ENCODE measurements at regions not wholly inside any gene's neighbourhood (a gene's known extent, or its start where the extent isn't known, plus 50 kb on each side); places are given as distances from the start of the nearest gene placed in this dataset.

DNA sequence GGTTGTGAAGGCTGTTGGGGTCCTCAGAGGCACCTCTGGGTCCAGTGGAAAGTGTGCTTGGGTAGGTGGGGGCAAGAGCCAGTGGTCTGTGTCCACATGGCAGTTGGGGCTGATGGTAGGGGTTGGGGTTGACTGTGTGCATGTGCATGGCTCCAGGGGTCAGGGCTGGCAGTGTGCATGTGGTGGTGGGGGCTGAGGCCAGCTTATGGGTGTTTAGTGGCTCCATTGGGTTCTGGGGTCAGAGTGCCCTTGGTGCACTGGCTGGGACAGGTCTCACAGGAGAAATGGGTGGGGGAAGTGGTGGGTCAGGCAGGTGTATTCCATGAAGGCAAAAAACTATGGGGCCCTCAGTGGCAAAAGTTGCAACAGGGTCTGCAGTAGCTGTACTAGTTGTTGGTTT, 97.9 kb downstream of the EDEM1 start:
- H3K4me3 ChIP-seq (ENCODE audit: insufficient read depth, low read length, poor library complexity, severe bottlenecking) = no peak overlapping the region
- no peak overlapping the region for H2AFZ ChIP-seq (ENCODE audit: low read depth, low read length, severe bottlenecking)
- H3K9ac ChIP-seq (ENCODE audit: low read length) = no peak overlapping the region
- H3F3A ChIP-seq (ENCODE audit: insufficient read depth) = no peaks in the 10 kb centered on the region
- no peak overlapping the region for H3K27ac ChIP-seq (ENCODE audit: low read depth, low read length)
- no peak for TF ChIP-seq CTCF (IDR thresholded peaks at IDR 0.05; ENCODE audit: insufficient read depth, low read length, poor library complexity, severe bottlenecking)
- TF ChIP-seq EZH2phosphoT487 (conservative IDR thresholded peaks at IDR 0.05; ENCODE audit: low read length) = no peak
- no peak overlapping the region for H3K4me2 ChIP-seq (ENCODE audit: low read depth, low read length, poor library complexity, severe bottlenecking)
- no peaks in the 10 kb centered on the region for H3K27me3 ChIP-seq (ENCODE audit: low read length)
- H4K20me1 ChIP-seq (ENCODE audit: low read depth, low read length) = no peaks in the 10 kb centered on the region
- H3K36me3 ChIP-seq (ENCODE audit: low read length) = no peaks in the 10 kb centered on the region
- no peaks in the 10 kb centered on the region for H3K9me2 ChIP-seq (replicated peaks; ENCODE audit: insufficient read depth, low read length)
- no peaks in the 10 kb centered on the region for H3K79me2 ChIP-seq (ENCODE audit: insufficient read depth, low read length)
- no peaks in the 10 kb centered on the region for H3K9me3 ChIP-seq (ENCODE audit: insufficient read depth, low read length)

GRCh38 chr3:5290915-5291314, 103.4 kb downstream of the EDEM1 start:
- no peaks in the 10 kb centered on the region for H3K27me3 ChIP-seq (ENCODE audit: low read length)
- no peak overlapping the region for H3K9ac ChIP-seq (ENCODE audit: low read length)

GRCh38 chr3:5292512-5292911, 105.0 kb downstream of the EDEM1 start:
- Histone ChIP-seq H3K27me3 (ENCODE audit: low read length) (no peaks in the 10 kb centered on the region), H3K9me3 (ENCODE audit: insufficient read depth, low read length) (no peaks in the 10 kb centered on the region), H3K27ac (ENCODE audit: low read depth, low read length) (no peak overlapping the region), H3K79me2 (ENCODE audit: insufficient read depth, low read length) (no peaks in the 10 kb centered on the region), H3F3A (ENCODE audit: insufficient read depth) (no peaks in the 10 kb centered on the region), H3K9ac (ENCODE audit: low read length) (no peak overlapping the region), H3K4me2 (ENCODE audit: low read depth, low read length, poor library complexity, severe bottlenecking) (no peak overlapping the region), H3K4me3 (ENCODE audit: insufficient read depth, low read length, poor library complexity, severe bottlenecking) (no peak overlapping the region), H2AFZ (ENCODE audit: low read depth, low read length, severe bottlenecking) (no peak overlapping the region), H3K9me2 (replicated peaks; ENCODE audit: insufficient read depth, low read length) (no peaks in the 10 kb centered on the region), H3K36me3 (ENCODE audit: low read length) (no peaks in the 10 kb centered on the region), H4K20me1 (ENCODE audit: low read depth, low read length) (no peaks in the 10 kb centered on the region)
- TF ChIP-seq CTCF (IDR thresholded peaks at IDR 0.05; ENCODE audit: insufficient read depth, low read length, poor library complexity, severe bottlenecking) (no peak), EZH2phosphoT487 (conservative IDR thresholded peaks at IDR 0.05; ENCODE audit: low read length) (no peak)

More at GRCh38 chr3:5290915-5291314, 103.4 kb downstream of the EDEM1 start:
- TF ChIP-seq CTCF (IDR thresholded peaks at IDR 0.05; ENCODE audit: insufficient read depth, low read length, poor library complexity, severe bottlenecking) (no peak), EZH2phosphoT487 (conservative IDR thresholded peaks at IDR 0.05; ENCODE audit: low read length) (no peak)
- H3K4me3 ChIP-seq (ENCODE audit: insufficient read depth, low read length, poor library complexity, severe bottlenecking) = no peak overlapping the region
- no peaks in the 10 kb centered on the region for H3F3A ChIP-seq (ENCODE audit: insufficient read depth)
- H3K9me3 ChIP-seq (ENCODE audit: insufficient read depth, low read length) = no peaks in the 10 kb centered on the region
- H3K27ac ChIP-seq (ENCODE audit: low read depth, low read length) = no peak overlapping the region
- no peaks in the 10 kb centered on the region for H4K20me1 ChIP-seq (ENCODE audit: low read depth, low read length)
- no peaks in the 10 kb centered on the region for H3K79me2 ChIP-seq (ENCODE audit: insufficient read depth, low read length)
- no peak overlapping the region for H3K4me2 ChIP-seq (ENCODE audit: low read depth, low read length, poor library complexity, severe bottlenecking)
- no peak overlapping the region for H2AFZ ChIP-seq (ENCODE audit: low read depth, low read length, severe bottlenecking)
- H3K9me2 ChIP-seq (replicated peaks; ENCODE audit: insufficient read depth, low read length) = no peaks in the 10 kb centered on the region
- no peaks in the 10 kb centered on the region for H3K36me3 ChIP-seq (ENCODE audit: low read length)
